ENCODE measurements at regions not wholly inside any gene's neighbourhood (a gene's known extent, or its start where the extent isn't known, plus 50 kb on each side); places are given as distances from the start of the nearest gene placed in this dataset.

- TF ChIP-seq, protein P1, sequence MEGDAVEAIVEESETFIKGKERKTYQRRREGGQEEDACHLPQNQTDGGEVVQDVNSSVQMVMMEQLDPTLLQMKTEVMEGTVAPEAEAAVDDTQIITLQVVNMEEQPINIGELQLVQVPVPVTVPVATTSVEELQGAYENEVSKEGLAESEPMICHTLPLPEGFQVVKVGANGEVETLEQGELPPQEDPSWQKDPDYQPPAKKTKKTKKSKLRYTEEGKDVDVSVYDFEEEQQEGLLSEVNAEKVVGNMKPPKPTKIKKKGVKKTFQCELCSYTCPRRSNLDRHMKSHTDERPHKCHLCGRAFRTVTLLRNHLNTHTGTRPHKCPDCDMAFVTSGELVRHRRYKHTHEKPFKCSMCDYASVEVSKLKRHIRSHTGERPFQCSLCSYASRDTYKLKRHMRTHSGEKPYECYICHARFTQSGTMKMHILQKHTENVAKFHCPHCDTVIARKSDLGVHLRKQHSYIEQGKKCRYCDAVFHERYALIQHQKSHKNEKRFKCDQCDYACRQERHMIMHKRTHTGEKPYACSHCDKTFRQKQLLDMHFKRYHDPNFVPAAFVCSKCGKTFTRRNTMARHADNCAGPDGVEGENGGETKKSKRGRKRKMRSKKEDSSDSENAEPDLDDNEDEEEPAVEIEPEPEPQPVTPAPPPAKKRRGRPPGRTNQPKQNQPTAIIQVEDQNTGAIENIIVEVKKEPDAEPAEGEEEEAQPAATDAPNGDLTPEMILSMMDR (conservative IDR thresholded peaks at IDR 0.05; ENCODE audit: low read depth, low read length): no peak
- no peak for TF ChIP-seq EZH2phosphoT487 (IDR thresholded peaks at IDR 0.05; ENCODE audit: borderline replicate concordance, low read length)
- TF ChIP-seq EZH2 (IDR thresholded peaks at IDR 0.05; ENCODE audit: low read length, unreplicated experiment): no peak
Observed at GRCh38 chr3:82000773-82001172, 239.3 kb upstream of the GBE1 start.

Measured in PC-3 (cell line).